SK-N-SH treated with all-trans-retinoic acid at 6 μM for 48 hours (cell line): ENCODE measurements at regions not wholly inside any gene's neighbourhood (a gene's known extent, or its start where the extent isn't known, plus 50 kb on each side); places are given as distances from the start of the nearest gene placed in this dataset.

Source experiments
- CSDC2 ChIP-seq: fragments of 250-450 bp; sonication (Bioruptor Pico); IDR thresholded peaks from 2 replicates; pipeline ENCODE4 v1.5.0; 2020; ENCODE audit warnings: mild to moderate bottlenecking, moderate library complexity
- OSR1 ChIP-seq: fragments of 250-450 bp; sonication (Bioruptor Pico); IDR thresholded peaks from 2 replicates; pipeline ENCODE4 v1.8.0; 2022; ENCODE audit warnings: moderate library complexity, mild to moderate bottlenecking, inconsistent platforms
- RARB ChIP-seq: fragments of 250-450 bp; sonication (Bioruptor Pico); IDR thresholded peaks from 2 replicates; pipeline ENCODE4 v1.8.0; 2021; ENCODE audit warnings: mild to moderate bottlenecking, moderate library complexity
- ZC3H10 ChIP-seq: fragments of 250-450 bp; sonication (Bioruptor Pico); IDR thresholded peaks from 2 replicates; pipeline ENCODE4 v1.5.1; 2021; ENCODE audit warnings: mild to moderate bottlenecking, moderate library complexity
- ZFP30 ChIP-seq: fragments of 450-650 bp; formaldehyde crosslinking; IDR thresholded peaks from 2 replicates; pipeline ENCODE4 v1.5.0; 2022; ENCODE audit warnings: mild to moderate bottlenecking, moderate library complexity
- ZNF8 ChIP-seq: fragments of 450-650 bp; formaldehyde crosslinking; IDR thresholded peaks from 2 replicates; pipeline ENCODE4 v1.5.0; 2020; ENCODE audit warnings: mild to moderate bottlenecking, moderate library complexity
- TF ChIP-seq, protein P1 (sequence below): fragments of 250-450 bp; sonication (Bioruptor Pico); IDR thresholded peaks from 2 replicates; pipeline ENCODE4 v1.8.0; 2020; ENCODE audit warnings: mild to moderate bottlenecking, moderate library complexity, borderline replicate concordance
- TF ChIP-seq, protein P2 (sequence below): fragments of 250-450 bp; sonication (Bioruptor Pico); IDR thresholded peaks from 2 replicates; pipeline ENCODE4 v1.5.1; 2020; ENCODE audit warnings: low read depth, mild to moderate bottlenecking, moderate library complexity
- TF ChIP-seq, protein P3 (sequence below): fragments of 250-450 bp; sonication (Bioruptor Pico); IDR thresholded peaks from 2 replicates; pipeline ENCODE4 v1.5.1; 2021; ENCODE audit warnings: mild to moderate bottlenecking, moderate library complexity
- TF ChIP-seq, protein P4 (sequence below): fragments of 250-450 bp; sonication (Bioruptor Pico); IDR thresholded peaks from 2 replicates; pipeline ENCODE4 v1.5.0; 2020; ENCODE audit warnings: mild to moderate bottlenecking, moderate library complexity

DNA sequence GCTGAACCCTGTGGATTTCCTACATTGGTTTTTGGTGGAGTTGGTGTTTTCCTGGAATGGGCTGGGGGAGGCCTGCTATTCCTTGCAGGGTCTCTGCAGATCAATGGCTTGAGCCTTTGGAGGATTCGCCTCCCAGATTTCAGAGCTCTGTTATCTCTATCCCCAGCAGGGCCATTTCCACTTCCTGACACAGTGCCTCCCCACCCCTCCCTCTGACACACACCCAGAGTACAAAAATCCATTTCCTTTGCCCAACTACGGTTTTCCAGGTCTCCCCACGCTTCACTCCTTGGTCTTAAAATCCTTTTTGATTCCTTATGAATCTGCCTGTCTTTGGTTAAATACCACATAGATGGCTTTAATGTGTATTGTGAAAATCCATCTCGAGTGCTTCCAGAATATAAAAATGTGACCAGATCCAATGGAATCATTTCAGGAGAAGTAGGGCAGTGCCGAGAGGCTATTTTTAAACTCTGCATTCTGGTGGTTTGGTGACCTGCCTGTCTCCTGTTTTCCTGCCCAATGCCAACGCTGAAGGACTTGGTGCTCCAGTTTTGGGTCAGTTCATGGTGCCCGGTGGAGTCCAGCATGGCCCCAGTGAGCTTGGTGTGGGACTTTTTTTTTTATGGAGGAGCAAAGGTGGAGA, 60.9 kb downstream of the ARL4C start:
- no peak for TF ChIP-seq ZFP30 (CRISPR knock-in tag)
- TF ChIP-seq, protein P1, sequence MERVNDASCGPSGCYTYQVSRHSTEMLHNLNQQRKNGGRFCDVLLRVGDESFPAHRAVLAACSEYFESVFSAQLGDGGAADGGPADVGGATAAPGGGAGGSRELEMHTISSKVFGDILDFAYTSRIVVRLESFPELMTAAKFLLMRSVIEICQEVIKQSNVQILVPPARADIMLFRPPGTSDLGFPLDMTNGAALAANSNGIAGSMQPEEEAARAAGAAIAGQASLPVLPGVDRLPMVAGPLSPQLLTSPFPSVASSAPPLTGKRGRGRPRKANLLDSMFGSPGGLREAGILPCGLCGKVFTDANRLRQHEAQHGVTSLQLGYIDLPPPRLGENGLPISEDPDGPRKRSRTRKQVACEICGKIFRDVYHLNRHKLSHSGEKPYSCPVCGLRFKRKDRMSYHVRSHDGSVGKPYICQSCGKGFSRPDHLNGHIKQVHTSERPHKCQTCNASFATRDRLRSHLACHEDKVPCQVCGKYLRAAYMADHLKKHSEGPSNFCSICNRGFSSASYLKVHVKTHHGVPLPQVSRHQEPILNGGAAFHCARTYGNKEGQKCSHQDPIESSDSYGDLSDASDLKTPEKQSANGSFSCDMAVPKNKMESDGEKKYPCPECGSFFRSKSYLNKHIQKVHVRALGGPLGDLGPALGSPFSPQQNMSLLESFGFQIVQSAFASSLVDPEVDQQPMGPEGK (CRISPR knock-in tag): no peak
- no peak for TF ChIP-seq OSR1 (CRISPR knock-in tag)
- TF ChIP-seq RARB (CRISPR knock-in tag): no peak
- TF ChIP-seq, protein P2, sequence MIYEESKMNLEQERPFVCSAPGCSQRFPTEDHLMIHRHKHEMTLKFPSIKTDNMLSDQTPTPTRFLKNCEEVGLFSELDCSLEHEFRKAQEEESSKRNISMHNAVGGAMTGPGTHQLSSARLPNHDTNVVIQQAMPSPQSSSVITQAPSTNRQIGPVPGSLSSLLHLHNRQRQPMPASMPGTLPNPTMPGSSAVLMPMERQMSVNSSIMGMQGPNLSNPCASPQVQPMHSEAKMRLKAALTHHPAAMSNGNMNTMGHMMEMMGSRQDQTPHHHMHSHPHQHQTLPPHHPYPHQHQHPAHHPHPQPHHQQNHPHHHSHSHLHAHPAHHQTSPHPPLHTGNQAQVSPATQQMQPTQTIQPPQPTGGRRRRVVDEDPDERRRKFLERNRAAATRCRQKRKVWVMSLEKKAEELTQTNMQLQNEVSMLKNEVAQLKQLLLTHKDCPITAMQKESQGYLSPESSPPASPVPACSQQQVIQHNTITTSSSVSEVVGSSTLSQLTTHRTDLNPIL (CRISPR knock-in tag): no peak
- no peak for TF ChIP-seq ZC3H10 (CRISPR knock-in tag)
- TF ChIP-seq CSDC2 (CRISPR knock-in tag): no peak
- TF ChIP-seq, protein P3, sequence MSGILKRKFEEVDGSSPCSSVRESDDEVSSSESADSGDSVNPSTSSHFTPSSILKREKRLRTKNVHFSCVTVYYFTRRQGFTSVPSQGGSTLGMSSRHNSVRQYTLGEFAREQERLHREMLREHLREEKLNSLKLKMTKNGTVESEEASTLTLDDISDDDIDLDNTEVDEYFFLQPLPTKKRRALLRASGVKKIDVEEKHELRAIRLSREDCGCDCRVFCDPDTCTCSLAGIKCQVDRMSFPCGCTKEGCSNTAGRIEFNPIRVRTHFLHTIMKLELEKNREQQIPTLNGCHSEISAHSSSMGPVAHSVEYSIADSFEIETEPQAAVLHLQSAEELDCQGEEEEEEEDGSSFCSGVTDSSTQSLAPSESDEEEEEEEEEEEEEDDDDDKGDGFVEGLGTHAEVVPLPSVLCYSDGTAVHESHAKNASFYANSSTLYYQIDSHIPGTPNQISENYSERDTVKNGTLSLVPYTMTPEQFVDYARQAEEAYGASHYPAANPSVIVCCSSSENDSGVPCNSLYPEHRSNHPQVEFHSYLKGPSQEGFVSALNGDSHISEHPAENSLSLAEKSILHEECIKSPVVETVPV (CRISPR knock-in tag): no peak
- TF ChIP-seq ZNF8: no peak
- TF ChIP-seq, protein P4, sequence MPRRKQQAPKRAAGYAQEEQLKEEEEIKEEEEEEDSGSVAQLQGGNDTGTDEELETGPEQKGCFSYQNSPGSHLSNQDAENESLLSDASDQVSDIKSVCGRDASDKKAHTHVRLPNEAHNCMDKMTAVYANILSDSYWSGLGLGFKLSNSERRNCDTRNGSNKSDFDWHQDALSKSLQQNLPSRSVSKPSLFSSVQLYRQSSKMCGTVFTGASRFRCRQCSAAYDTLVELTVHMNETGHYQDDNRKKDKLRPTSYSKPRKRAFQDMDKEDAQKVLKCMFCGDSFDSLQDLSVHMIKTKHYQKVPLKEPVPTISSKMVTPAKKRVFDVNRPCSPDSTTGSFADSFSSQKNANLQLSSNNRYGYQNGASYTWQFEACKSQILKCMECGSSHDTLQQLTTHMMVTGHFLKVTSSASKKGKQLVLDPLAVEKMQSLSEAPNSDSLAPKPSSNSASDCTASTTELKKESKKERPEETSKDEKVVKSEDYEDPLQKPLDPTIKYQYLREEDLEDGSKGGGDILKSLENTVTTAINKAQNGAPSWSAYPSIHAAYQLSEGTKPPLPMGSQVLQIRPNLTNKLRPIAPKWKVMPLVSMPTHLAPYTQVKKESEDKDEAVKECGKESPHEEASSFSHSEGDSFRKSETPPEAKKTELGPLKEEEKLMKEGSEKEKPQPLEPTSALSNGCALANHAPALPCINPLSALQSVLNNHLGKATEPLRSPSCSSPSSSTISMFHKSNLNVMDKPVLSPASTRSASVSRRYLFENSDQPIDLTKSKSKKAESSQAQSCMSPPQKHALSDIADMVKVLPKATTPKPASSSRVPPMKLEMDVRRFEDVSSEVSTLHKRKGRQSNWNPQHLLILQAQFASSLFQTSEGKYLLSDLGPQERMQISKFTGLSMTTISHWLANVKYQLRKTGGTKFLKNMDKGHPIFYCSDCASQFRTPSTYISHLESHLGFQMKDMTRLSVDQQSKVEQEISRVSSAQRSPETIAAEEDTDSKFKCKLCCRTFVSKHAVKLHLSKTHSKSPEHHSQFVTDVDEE (CRISPR knock-in tag): no peak
